Aorta (tissue), 5 donors: ENCODE measurements at regions not wholly inside any gene's neighbourhood (a gene's known extent, or its start where the extent isn't known, plus 50 kb on each side); places are given as distances from the start of the nearest gene placed in this dataset.

Experiments
- ATAC-seq: fragments of 200-7000 bp; cut with Tn5 transposase; one replicate; pipeline ENCODE4 v1.9.1; 2022; ENCODE audit warnings: moderate library complexity; ENCODE audit not compliant: low FRiP score
- DNase-seq, 2 donors: peaks; one replicate each; pipeline ENCODE4 v3.0.0-alpha.2; 2020
- H3K27ac ChIP-seq, 2 donors: one replicate each; pipeline ENCODE4 v1.5.1; 2013; ENCODE audit warnings: low read length in 2 of 2, mild to moderate bottlenecking in 2 of 2, moderate library complexity in 2 of 2, control low read depth in 1 of 2, inconsistent platforms in 1 of 2, low read depth in 1 of 2
- H3K27me3 ChIP-seq, 2 donors: one replicate each; pipeline ENCODE4 v1.6.1; 2013; ENCODE audit warnings: control low read depth in 1 of 2, low read length in 1 of 2, mild to moderate bottlenecking in 1 of 2, moderate library complexity in 1 of 2; ENCODE audit not compliant: insufficient read depth in 2 of 2, control insufficient read depth in 1 of 2
- H3K36me3 ChIP-seq, 2 donors: one replicate each; pipeline ENCODE4 v1.6.1; 2013; ENCODE audit warnings: control low read depth in 1 of 2, low read length in 1 of 2, mild to moderate bottlenecking in 1 of 2; ENCODE audit not compliant: insufficient read depth in 2 of 2, control insufficient read depth in 1 of 2
- H3K4me1 ChIP-seq, 2 donors: one replicate each; pipeline ENCODE4 v1.6.1; 2013; ENCODE audit warnings: low read length in 2 of 2, control low read depth in 1 of 2, mild to moderate bottlenecking in 1 of 2, moderate library complexity in 1 of 2; ENCODE audit not compliant: insufficient read depth in 2 of 2, control insufficient read depth in 1 of 2
- H3K4me3 ChIP-seq, 2 donors: one replicate each; pipeline ENCODE4 v1.5.1; 2013; ENCODE audit warnings: low read length in 2 of 2, control low read depth in 1 of 2, mild to moderate bottlenecking in 1 of 2
- H3K9me3 ChIP-seq: one replicate; pipeline ENCODE4 v1.6.1; 2013; ENCODE audit warnings: mild to moderate bottlenecking, low read length; ENCODE audit not compliant: control insufficient read depth
- WGBS, 2 donors: extraction: QIAGEN DNeasy Blood & Tissue Kit; methylation state at CpG; one replicate each; pipeline ENCODE4 v1.1.7; 2013; 5-methylcytosine and 5-hydroxymethylcytosine counted together
- intact Hi-C, 2 donors: fragments of 100-400 bp; cut with DNase I; formaldehyde crosslinking; loops; one replicate each; pipeline versions ENCODE4 v1.14.2 to v1.15.0; 2022
- donor health status: healthy with polysubstance abuse.
- donor health status: Bipolar disorder and iron deficiency.
- donor health status: DM: no; HTN: no; CAD: no.
- donor health status: DM: no; HTN: no; CAD: no.
- donor health status: DM: yes; HTN: yes; CAD: no.

DNA sequence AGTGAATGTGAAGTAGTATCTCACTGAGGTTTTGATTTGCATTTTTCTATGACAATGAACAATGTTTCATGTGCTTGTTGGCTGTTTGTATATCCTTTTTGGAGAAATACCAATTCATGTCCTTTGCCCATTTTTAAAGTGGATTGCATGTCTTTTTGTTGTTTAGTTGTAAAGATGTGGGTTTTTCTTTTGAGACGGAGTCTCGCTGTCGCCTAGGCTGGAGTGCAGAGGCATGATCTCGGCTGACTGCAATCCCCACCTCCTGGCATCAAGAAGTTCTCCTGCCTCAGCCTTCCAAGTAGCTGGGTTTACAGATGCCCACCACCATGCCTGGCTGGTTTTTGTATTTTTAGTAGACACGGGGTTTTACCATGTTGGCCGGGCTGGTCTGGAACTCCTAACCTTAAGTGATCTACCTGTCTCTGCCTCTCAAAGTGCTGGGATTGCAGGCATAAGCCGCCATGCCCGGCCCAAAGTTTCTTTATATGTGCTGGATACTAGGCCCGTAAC lies 236.7 kb downstream of the MYCN start:
- H3K9me3 ChIP-seq, result no peaks in the 10 kb centered on the region
- DNase-seq, result no peak
- 87% methylated on average over 9 of the region's 9 CpGs for WGBS, 2 donors
- no peak for ATAC-seq
- H3K27ac ChIP-seq, result no peak overlapping the region
- H3K27me3 ChIP-seq, result no peaks in the 10 kb centered on the region
- H3K36me3 ChIP-seq, result no peaks in the 10 kb centered on the region
- H3K4me1 ChIP-seq, result no peaks in the 10 kb centered on the region
- no peak overlapping the region for H3K4me3 ChIP-seq
- intact Hi-C loops, result no loop called here

DNA sequence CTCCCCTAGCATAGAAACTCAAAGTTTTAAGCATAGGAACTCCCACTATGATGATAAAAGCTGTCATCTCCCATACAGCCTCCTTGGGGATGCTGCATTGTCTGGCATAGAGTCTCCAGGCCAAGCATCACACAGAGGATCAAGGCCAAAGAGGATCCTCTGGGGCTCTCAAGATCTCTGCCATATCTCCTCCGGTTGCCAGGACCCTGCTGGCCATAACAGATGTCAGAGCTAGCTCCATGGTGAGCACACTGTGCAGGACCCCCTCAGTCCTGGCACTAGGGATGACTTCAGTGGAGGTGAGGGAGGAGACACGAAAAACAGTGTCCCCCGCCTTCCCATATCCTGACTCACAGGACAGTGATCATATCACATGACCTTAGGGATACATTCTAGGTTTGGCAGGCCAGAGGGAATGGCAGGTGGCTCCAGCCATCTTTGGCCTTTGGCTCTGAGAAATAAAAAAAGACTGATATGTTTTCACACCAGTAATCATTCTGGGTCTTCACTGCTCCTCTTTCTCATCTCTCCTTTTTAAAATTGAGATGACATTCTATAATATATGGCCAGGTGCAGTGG lies 235.0 kb downstream of the MYCN start:
- no peak for DNase-seq
- no peaks in the 10 kb centered on the region for H3K4me1 ChIP-seq
- ATAC-seq, result peak; percentile 15
- no peaks in the 10 kb centered on the region for H3K27me3 ChIP-seq
- no peak overlapping the region for H3K27ac ChIP-seq
- H3K4me3 ChIP-seq, result no peak overlapping the region
- intact Hi-C loops, result no loop called here
- H3K9me3 ChIP-seq, result no peaks in the 10 kb centered on the region
- H3K36me3 ChIP-seq, result no peaks in the 10 kb centered on the region
- 84 to 87% methylated on average over 3 of the region's 3 CpGs for WGBS, 2 donors

DNA sequence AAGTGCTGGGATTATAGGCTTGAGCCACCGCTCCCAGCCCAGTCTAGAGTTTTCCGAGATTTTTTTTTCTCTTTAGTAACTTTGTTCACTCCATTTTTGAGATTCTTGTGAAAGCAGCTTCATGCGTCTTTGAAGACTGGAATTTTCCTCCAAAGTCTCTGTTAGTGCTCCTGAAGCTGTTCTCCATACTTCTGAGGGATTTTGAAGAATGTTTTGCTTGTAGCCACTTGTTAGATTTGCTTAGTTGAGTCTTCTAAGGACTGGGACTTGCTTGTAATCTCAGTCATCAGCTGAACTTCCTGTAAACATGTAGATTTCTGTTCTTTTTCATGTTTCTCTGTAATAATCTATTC lies 234.3 kb downstream of the MYCN start:
- WGBS, 2 donors, result 53 to 69% methylated on average over 3 of the region's 3 CpGs

DNA sequence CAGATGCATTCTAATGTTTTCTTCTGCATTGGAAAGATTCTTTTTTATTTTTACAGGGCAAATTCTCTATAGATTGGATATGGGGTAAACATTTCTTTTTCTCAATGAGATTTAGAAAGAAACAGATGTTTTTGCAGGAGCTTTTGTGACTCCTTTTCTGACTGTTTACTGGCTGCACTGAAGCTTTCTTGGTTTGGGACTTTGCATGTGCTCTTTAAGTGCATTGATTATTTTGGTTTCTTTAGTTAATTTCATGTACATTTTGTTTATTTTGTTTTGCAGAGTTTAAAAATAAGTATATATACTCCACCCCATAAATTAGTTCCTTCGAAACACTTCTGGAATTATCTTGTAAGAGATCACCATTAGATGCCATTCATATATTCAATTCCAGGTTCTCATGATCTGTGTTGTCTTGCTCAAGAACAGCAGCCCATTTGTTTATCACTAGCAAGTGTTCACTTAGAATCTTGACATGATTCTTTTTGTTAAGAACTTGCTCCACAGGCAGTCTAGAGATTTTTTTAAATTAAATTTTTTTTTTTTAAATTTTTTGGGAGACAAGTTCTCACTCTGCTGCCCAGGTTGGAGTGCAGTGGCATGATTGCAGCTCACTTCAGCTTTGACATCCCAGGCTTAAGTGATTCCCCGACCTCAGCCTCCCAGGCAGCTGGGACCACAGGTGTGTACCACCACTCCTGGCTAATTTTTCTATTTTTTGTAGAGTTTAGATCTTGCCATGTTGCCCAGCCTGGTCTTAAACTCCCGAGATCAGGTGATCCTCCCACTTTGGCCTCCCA lies 233.7 kb downstream of the MYCN start:
- 81% methylated on average over 3 of the region's 3 CpGs for WGBS, 2 donors
- ATAC-seq (no peak), DNase-seq (no peak)
- H3K27ac ChIP-seq, result no peak overlapping the region
- no peaks in the 10 kb centered on the region for H3K4me1 ChIP-seq
- H3K4me3 ChIP-seq, result no peak overlapping the region
- intact Hi-C loops, result no loop called here
- no peaks in the 10 kb centered on the region for H3K36me3 ChIP-seq
- peaks cover 0 to 2% of the 10 kb centered on the region in 2 donors for H3K27me3 ChIP-seq
- H3K9me3 ChIP-seq, result no peaks in the 10 kb centered on the region

More for the DNA sequence above, 234.3 kb downstream of the MYCN start:
- Histone ChIP-seq H3K4me3 (no peak overlapping the region), H3K9me3 (no peaks in the 10 kb centered on the region), H3K27ac (no peak overlapping the region), H3K27me3 (peaks cover 0 to under 1% of the 10 kb centered on the region in 2 donors), H3K4me1 (no peaks in the 10 kb centered on the region), H3K36me3 (no peaks in the 10 kb centered on the region)
- ATAC-seq, result no peak
- no peak for DNase-seq
- intact Hi-C loops, result no loop called here

DNA sequence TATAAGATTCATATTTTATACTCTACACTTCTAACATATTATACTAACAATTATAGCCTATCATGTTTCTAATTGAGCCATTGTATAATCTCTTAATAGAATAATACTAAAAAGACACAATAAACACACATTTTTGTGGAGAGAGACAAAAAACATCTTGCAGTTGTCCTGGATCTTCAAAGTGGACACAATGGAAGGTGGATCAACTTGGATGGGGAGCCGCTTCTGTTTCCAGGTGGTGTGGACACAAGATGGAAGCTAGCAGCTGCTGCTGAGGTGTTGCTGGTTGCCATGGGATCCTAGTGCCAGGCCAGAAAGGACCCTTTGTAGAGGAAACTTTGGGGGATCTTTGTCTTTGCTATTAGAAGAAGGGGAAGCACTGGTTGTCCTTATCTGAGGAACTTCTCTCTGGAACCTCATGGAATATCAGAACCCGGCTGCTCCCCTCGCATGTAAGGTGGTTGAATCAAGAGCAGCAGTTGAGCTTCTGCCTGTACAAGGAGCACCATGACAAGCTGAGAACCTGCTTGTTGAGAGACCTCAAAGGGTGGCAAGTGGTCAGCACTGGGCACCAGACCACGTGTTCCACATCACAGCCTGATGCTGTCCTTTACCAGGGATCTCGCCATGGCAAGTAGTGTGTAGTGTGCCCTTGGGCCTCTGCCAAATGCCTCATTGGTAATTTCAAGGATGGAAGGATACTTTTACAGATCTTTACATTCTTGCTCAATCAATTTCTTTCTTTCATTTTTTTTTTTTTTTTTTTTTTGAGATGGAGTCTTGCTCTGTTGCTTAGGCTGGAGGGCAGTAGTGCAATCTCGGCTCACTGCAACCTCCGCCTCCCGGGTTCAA lies 232.2 kb downstream of the MYCN start:
- no peak overlapping the region for H3K27ac ChIP-seq
- H3K4me1 ChIP-seq, result no peaks in the 10 kb centered on the region
- WGBS, 2 donors, result 93 to 94% methylated on average over 8 of the region's 8 CpGs
- DNase-seq (no peak), ATAC-seq (no peak)
- H3K36me3 ChIP-seq, result no peaks in the 10 kb centered on the region
- H3K27me3 ChIP-seq, result peaks cover 0 to 2% of the 10 kb centered on the region in 2 donors
- intact Hi-C loops, result no loop called here
- H3K9me3 ChIP-seq, result peaks cover 2% of the 10 kb centered on the region
- no peak overlapping the region for H3K4me3 ChIP-seq

DNA sequence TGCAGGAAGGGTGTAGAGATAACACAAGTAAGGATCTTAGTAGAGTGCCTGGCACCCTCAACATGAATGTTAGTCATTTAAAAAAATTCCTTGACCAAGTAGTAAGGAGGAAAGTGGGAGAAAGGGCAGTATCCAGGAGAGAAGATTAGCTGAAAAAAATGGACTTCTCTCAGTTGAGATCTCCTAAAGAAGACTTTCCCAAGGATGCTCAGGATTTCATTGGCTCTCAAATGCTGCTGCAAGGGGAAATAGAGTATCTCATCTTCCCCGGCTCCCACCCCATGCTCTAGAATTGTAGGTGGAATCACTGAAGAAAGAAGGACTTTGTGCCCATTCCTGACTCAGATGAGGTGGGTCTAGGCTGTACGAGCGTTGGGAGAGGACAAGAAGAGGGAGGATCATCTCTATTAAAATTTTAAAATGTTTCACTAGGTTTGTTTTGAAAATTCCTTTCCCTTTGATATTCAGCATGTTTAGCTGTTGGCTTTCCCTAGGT lies 231.1 kb downstream of the MYCN start:
- ATAC-seq, result no peak
- 87 to 90% methylated on average over 3 of the region's 3 CpGs for WGBS, 2 donors
- Histone ChIP-seq H3K4me1 (no peaks in the 10 kb centered on the region), H3K36me3 (no peaks in the 10 kb centered on the region), H3K27me3 (peaks cover 0 to 2% of the 10 kb centered on the region in 2 donors), H3K4me3 (no peak overlapping the region), H3K27ac (no peak overlapping the region), H3K9me3 (peaks cover 2% of the 10 kb centered on the region)
- intact Hi-C loops, result no loop called here
- no peak for DNase-seq

DNA sequence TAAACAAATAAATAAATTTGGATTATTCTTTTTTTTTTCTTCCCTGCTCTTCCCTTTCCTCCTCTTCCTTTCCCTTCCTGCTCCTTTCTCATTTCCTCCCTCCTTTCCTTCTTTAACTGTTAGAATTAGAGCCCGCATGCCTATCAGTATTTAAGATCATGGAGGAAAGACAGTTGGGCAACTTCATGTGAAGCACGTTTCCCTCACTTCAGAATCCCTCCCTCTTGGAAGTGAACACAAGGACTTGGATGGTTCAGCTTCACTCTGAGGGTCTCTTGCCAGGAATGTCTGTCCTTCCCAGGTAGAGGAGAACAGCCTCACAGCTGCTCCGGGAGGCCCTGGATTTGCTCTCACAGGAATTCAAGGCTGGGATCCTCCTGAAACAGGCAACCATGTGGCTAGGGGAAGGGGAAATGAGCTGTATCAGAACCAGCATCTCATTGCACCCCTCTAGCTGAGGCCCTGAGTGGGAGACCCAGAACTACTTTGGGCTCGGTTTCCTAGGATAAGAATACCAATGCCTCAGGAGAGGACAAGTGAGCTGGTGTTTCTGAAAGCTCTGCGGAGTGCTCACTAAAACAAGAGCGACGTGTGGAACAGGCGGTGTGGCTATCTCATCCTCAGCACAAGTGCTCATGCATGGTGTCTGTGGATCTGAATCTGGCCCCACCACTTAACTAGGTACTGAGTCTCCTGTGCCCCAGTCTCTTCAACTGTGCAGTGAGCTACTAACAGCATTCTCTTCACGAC lies 230.5 kb downstream of the MYCN start:
- WGBS, 2 donors, result 84 to 86% methylated on average over 9 of the region's 9 CpGs
- Histone ChIP-seq H3K36me3 (no peaks in the 10 kb centered on the region), H3K27me3 (peaks cover 0 to 2% of the 10 kb centered on the region in 2 donors), H3K27ac (no peak overlapping the region), H3K9me3 (peaks cover 2% of the 10 kb centered on the region), H3K4me1 (no peaks in the 10 kb centered on the region), H3K4me3 (no peak overlapping the region)
- intact Hi-C loops, result no loop called here
- ATAC-seq (no peak), DNase-seq (no peak)

DNA sequence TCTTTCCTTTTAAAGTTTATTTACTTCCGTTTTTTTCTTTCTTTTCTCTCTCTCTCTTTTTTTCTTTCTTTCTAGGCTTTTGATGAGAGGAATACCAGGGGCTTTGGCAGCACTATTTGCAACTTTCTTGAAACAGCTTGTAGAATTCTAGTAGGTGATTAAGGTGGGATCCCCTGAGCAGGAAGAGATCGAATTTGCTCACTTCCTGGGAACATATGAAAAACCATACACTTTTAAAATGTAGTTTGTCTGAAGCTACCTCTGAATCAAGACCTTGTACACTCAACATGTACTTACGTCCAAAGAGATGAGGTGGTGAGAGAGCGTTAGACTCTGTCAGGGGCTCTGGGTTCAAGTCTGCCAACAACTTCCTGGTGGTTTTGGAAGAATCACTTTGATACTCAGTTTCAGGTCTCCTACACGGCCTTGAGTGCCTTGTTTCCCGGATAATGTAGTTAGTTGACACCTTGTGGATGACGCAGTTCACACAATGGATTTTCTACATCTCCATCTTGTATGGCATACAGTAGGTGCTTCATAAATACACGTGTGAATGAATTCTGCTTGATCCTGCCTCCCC lies 229.1 kb downstream of the MYCN start:
- Histone ChIP-seq H3K4me1 (no peaks in the 10 kb centered on the region), H3K9me3 (peaks cover 2% of the 10 kb centered on the region), H3K36me3 (no peaks in the 10 kb centered on the region), H3K27ac (no peak overlapping the region), H3K27me3 (peaks cover 0 to 2% of the 10 kb centered on the region in 2 donors), H3K4me3 (no peak overlapping the region)
- no peak for ATAC-seq
- WGBS, 2 donors, result 81 to 82% methylated on average over 8 of the region's 8 CpGs
- DNase-seq, result no peak
- intact Hi-C loops, result no loop called here
